HepG2 (cell line): ENCODE measurements at regions not wholly inside any gene's neighbourhood (a gene's known extent, or its start where the extent isn't known, plus 50 kb on each side); places are given as distances from the start of the nearest gene placed in this dataset.

Source experiments
- ATAC-seq: fragments of 200-7000 bp; cut with Tn5 transposase; 3 replicates; pipeline ENCODE4 v1.9.1; 2020; ENCODE audit warnings: mild to moderate bottlenecking, moderate library complexity
- BruUV-seq: library from RNA; stranded (reverse); fragments of 400-500 nt; replicated peaks from 2 replicates; lab custom pipeline; 2021; lab: Mats Ljungman, UMichigan
- CTCF ChIA-PET: fragments of 300-600 bp; formaldehyde crosslinking; extraction: SDS; loops from one replicate; lab custom pipeline; 2021; ENCODE audit warnings: low total read pairs, inconsistent platforms, low intra/inter-chr PET ratio; lab: Yijun Ruan, JAX
- POLR2A ChIA-PET: fragments of 350-600 bp; sonication (Branson Sonifier 250); formaldehyde crosslinking; loops from one replicate; lab custom pipeline; 2020; ENCODE audit warnings: antibody characterized with exemption, inconsistent platforms; lab: Yijun Ruan, JAX
- DNase-seq: peaks from one replicate; pipeline ENCODE4 v3.0.0-alpha.2; 2015; ENCODE audit warnings: low spot score
- FAIRE-seq: peaks from 3 replicates; lab custom pipeline; 2011; peaks lifted over from hg19 to GRCh38; lab: Jason Lieb, UNC
- H2AFZ ChIP-seq: one replicate; pipeline ENCODE4 v1.6.1; 2011; ENCODE audit warnings: low read length, inconsistent platforms
- H3K27ac ChIP-seq: fragments of 300-600 bp; 3 replicates; pipeline ENCODE4 v1.8.0; 2011; ENCODE audit warnings: mixed run types, mild to moderate bottlenecking, mixed read lengths, low read length, inconsistent platforms; ENCODE audit not compliant: insufficient read depth; ENCODE audit errors: extremely low read length
- H3K27me3 ChIP-seq, 2 experiments: fragments of 200-600 bp in 1 of 2; 2 replicates in 1 of 2; 3 replicates in 1 of 2; pipeline versions ENCODE4 v1.6.0 to v1.8.0; 2011; ENCODE audit warnings: low read length in 2 of 2, mild to moderate bottlenecking in 2 of 2, moderate library complexity in 2 of 2, inconsistent platforms in 1 of 2; ENCODE audit not compliant: insufficient read depth in 2 of 2, control insufficient read depth in 1 of 2
- H3K36me3 ChIP-seq, 2 experiments: fragments of 200-600 bp in 1 of 2; replicated peaks in 1 of 2; 2 replicates in 1 of 2; 3 replicates in 1 of 2; pipeline versions ENCODE4 v1.5.1 to v1.8.0; 2011; ENCODE audit warnings: low read length in 2 of 2, inconsistent platforms in 1 of 2; ENCODE audit not compliant: insufficient read depth in 2 of 2, control insufficient read depth in 1 of 2
- H3K4me1 ChIP-seq: 2 replicates; pipeline ENCODE4 v1.5.1; 2012; ENCODE audit warnings: low read length, inconsistent platforms; ENCODE audit not compliant: insufficient read depth
- H3K4me2 ChIP-seq: 2 replicates; pipeline ENCODE4 v1.6.0; 2011; ENCODE audit warnings: low read depth, low read length, inconsistent platforms
- H3K4me3 ChIP-seq, 3 experiments: fragments of 200-600 bp in 1 of 3; sonication (generic), shearing (Covaris generic) in 1 of 3; replicated peaks in 1 of 3; 2 replicates each; pipeline ENCODE4 v1.5.1; 2011 to 2016; ENCODE audit warnings: low read length in 3 of 3, inconsistent platforms in 2 of 3, low read depth in 2 of 3, mild to moderate bottlenecking in 2 of 3, control low read depth in 1 of 3, mixed read lengths in 1 of 3; ENCODE audit not compliant: insufficient read depth in 1 of 3
- H3K79me2 ChIP-seq: one replicate; pipeline ENCODE4 v1.6.1; 2011; ENCODE audit warnings: low read length, inconsistent platforms; ENCODE audit not compliant: insufficient read depth
- H3K9ac ChIP-seq: 2 replicates; pipeline ENCODE4 v1.6.0; 2011; ENCODE audit warnings: mild to moderate bottlenecking, low read depth, low read length, inconsistent platforms; ENCODE audit not compliant: insufficient read depth
- H3K9me3 ChIP-seq: 2 replicates; pipeline ENCODE4 v1.5.1; 2012; ENCODE audit warnings: mild to moderate bottlenecking, low read length
- H4K20me1 ChIP-seq: 2 replicates; pipeline ENCODE4 v1.6.0; 2011; ENCODE audit warnings: inconsistent platforms, mild to moderate bottlenecking, low read length, moderate library complexity; ENCODE audit not compliant: insufficient read depth
- CBX5 ChIP-seq: sonication (generic); formaldehyde crosslinking; IDR thresholded peaks from 2 replicates; pipeline ENCODE4 v1.4.0; 2020; ENCODE audit warnings: missing genetic modification reagents, borderline replicate concordance
- E2F5 ChIP-seq: sonication (generic); formaldehyde crosslinking; conservative IDR thresholded peaks from 2 replicates; pipeline ENCODE4 v1.4.0; 2020; ENCODE audit warnings: missing genetic modification reagents
- FLYWCH1 ChIP-seq: sonication (generic); formaldehyde crosslinking; IDR thresholded peaks from 2 replicates; pipeline ENCODE4 v1.8.1; 2023; ENCODE audit warnings: mild to moderate bottlenecking, missing genetic modification reagents
- HBP1 ChIP-seq: IDR thresholded peaks from 2 replicates; pipeline ENCODE4 v1.6.1; 2016; ENCODE audit warnings: low read depth, control low read depth
- MXD3 ChIP-seq: IDR thresholded peaks from 2 replicates; pipeline ENCODE4 v1.6.1; 2016; ENCODE audit warnings: mild to moderate bottlenecking, missing biosample characterization, missing genetic modification reagents
- SIX1 ChIP-seq: sonication (generic); formaldehyde crosslinking; IDR thresholded peaks from 2 replicates; pipeline ENCODE4 v1.4.0; 2020; ENCODE audit warnings: missing genetic modification reagents, borderline replicate concordance
- TAF15 ChIP-seq: fragments of 200-400 bp; formaldehyde crosslinking; IDR thresholded peaks from one replicate; pipeline ENCODE4 v1.6.1; 2018; ENCODE audit warnings: mild to moderate bottlenecking, low read depth, low read length; ENCODE audit not compliant: poor library complexity, severe bottlenecking
- ZNF232 ChIP-seq: sonication (generic); formaldehyde crosslinking; IDR thresholded peaks from 2 replicates; pipeline ENCODE4 v1.4.0; 2020; ENCODE audit warnings: missing genetic modification reagents, borderline replicate concordance
- ZNF263 ChIP-seq: sonication (generic); formaldehyde crosslinking; IDR thresholded peaks from 2 replicates; pipeline ENCODE4 v1.4.0; 2020; ENCODE audit warnings: missing genetic modification reagents
- ZNF318 ChIP-seq: sonication (generic); formaldehyde crosslinking; IDR thresholded peaks from 2 replicates; pipeline ENCODE4 v1.4.0; 2020; ENCODE audit warnings: mild to moderate bottlenecking, missing genetic modification reagents
- ZNF496 ChIP-seq: sonication (generic); formaldehyde crosslinking; IDR thresholded peaks from 2 replicates; pipeline ENCODE4 v1.8.1; 2023; ENCODE audit warnings: mild to moderate bottlenecking, moderate library complexity, missing genetic modification reagents; ENCODE audit not compliant: insufficient replicate concordance
- ZNF558 ChIP-seq: sonication (generic); formaldehyde crosslinking; IDR thresholded peaks from 2 replicates; pipeline ENCODE4 v1.9.0; 2022; ENCODE audit warnings: mild to moderate bottlenecking, missing genetic modification reagents, borderline replicate concordance
- ZNF841 ChIP-seq: sonication (generic); formaldehyde crosslinking; IDR thresholded peaks from 2 replicates; pipeline ENCODE4 v1.8.1; 2023; ENCODE audit warnings: missing genetic modification reagents, borderline replicate concordance
- WGBS: methylation state at CpG from one replicate; pipeline ENCODE4 v1.1.6; 2017; ENCODE audit warnings: low lambda C conversion rate; 5-methylcytosine and 5-hydroxymethylcytosine counted together
- in situ Hi-C: cut with HindIII; loops from 2 replicates; pipeline ENCODE4 v1.10.0; 2017; ENCODE audit warnings: low pct_unique_long_range_greater_than_20kb; ENCODE audit not compliant: extremely low pct_ligation_motif_present
- intact Hi-C: fragments of 100-400 bp; cut with micrococcal nuclease; formaldehyde crosslinking; loops from one replicate; pipeline ENCODE4 v1.10.0; 2022; ENCODE audit not compliant: unreplicated experiment

DNA sequence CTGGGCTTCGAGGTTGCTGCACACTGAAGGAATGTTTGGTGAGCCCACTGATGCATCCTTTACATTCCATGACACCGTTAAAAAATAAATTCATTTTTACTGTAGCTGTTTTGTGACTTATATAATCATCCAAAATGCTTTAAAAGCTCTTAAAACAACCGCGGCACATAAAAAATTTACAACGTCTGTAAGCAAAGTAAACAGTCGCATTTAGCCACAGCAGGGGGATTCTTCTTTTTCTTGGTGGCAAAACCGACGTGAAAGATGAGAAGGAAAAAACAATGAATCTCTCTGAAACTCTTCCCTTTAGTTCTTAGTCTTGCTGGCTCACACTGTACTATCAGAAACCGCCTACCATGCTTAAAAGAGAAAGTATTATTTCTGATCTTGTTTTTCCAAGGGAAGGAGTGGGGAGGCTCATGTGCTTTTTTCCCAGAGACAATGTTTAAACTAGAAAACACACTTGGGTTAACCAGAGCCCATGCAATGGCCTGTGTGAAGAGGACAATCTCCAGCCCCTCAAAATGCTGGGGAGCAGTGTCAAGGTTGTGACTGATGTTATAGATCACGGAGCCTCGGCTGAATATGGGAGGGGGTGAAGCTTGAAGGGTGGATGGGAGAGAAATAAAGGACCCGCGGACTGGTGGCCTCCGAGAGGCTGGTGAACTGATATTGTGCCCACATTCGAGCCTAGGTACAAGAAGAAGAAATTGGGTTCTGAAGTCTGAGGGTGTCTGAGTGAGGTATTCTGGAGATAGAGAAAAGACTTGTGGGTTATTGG lies 91.1 kb downstream of the IRF8 start:
- no peak overlapping the region for H2AFZ ChIP-seq
- ChIA-PET CTCF (no interaction called here), POLR2A (no interaction called here)
- no peaks in the 10 kb centered on the region for H4K20me1 ChIP-seq
- H3K36me3 ChIP-seq, result no peaks in the 10 kb centered on the region
- peaks cover 8% of the 10 kb centered on the region; the same call in 1 of the 2 replicates for H3K4me1 ChIP-seq
- FAIRE-seq, result no peak
- H3K9ac ChIP-seq, result no peak overlapping the region
- BruUV-seq, result no TSS peak
- no peaks in the 10 kb centered on the region for H3K9me3 ChIP-seq
- no peaks in the 10 kb centered on the region for H3K79me2 ChIP-seq
- intact Hi-C loops, result no loop called here
- DNase-seq, result no peak
- no peak for ATAC-seq
- H3K4me3 ChIP-seq, result no peak overlapping the region
- no peak overlapping the region for H3K27ac ChIP-seq
- H3K4me2 ChIP-seq, result no peak overlapping the region
- H3K27me3 ChIP-seq, result peaks cover 0 to 49% of the 10 kb centered on the region in 2 experiments; a peak in 3 of 5 replicates
- in situ Hi-C loops, result loop anchor here (5.0 kb wide), 1 partner anchor 168 kb away; no protein-coding TSS in a partner anchor
- 31% methylated on average over 15 of the region's 15 CpGs for WGBS
- TF ChIP-seq SIX1 (CRISPR knock-in tag) (no peak), E2F5 (CRISPR knock-in tag) (no peak), CBX5 (CRISPR knock-in tag) (no peak), TAF15 (no peak), FLYWCH1 (CRISPR knock-in tag) (no peak), ZNF232 (CRISPR knock-in tag) (no peak), MXD3 (no peak), ZNF496 (CRISPR knock-in tag) (no peak), ZNF263 (CRISPR knock-in tag) (no peak), ZNF318 (CRISPR knock-in tag) (no peak), ZNF841 (no peak), HBP1 (no peak), ZNF558 (CRISPR knock-in tag) (no peak)
